Rectal smooth muscle tissue (tissue), 1 donor: ENCODE measurements at regions not wholly inside any gene's neighbourhood (a gene's known extent, or its start where the extent isn't known, plus 50 kb on each side); places are given as distances from the start of the nearest gene placed in this dataset.

ENCODE experiments used
- H3K27ac ChIP-seq: one replicate; pipeline ENCODE4 v1.7.0; 2013; ENCODE audit warnings: low read depth, low read length, inconsistent platforms
- H3K27me3 ChIP-seq: one replicate; pipeline ENCODE4 v1.7.0; 2013; ENCODE audit warnings: low read length; ENCODE audit not compliant: control insufficient read depth, insufficient read depth
- H3K36me3 ChIP-seq: one replicate; pipeline ENCODE4 v1.7.0; 2013; ENCODE audit warnings: low read length; ENCODE audit not compliant: control insufficient read depth, insufficient read depth
- H3K4me1 ChIP-seq: one replicate; pipeline ENCODE4 v1.7.0; 2013; ENCODE audit warnings: low read length; ENCODE audit not compliant: control insufficient read depth, insufficient read depth
- H3K4me3 ChIP-seq: one replicate; pipeline ENCODE4 v1.7.0; 2013; ENCODE audit warnings: low read length
- H3K9ac ChIP-seq: one replicate; pipeline ENCODE4 v1.7.0; 2013; ENCODE audit warnings: low read length

DNA sequence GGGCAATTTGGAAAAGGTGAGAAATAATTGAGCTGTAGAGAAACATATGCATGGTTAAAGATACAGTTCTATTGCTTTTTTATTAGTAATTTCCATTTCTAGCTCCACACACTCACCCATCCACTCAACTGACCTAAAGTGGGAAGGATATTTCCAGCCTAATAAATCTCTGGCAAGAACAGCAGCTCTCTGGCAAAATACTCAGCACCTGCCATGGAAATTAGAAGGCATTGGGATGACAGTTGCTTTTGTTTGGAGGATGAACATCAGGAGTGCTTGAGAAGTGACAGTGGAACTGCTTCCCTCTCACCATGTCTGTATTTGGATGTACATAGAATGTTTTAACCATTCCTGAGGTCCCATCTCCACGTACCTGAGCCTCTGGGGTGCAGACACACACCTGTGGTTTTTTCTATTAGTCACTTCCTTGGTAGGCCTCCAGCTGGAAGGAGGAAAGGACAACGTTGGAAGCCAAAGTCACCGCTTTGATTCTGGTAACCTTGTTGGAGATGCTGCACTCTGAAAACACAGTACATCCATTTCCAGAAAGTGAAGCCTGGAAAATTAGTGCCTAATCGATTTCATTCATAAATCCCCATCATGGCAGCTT, 62.3 kb upstream of the RUNX1 start:
- H3K36me3 ChIP-seq: no peaks in the 10 kb centered on the region
- no peaks in the 10 kb centered on the region for H3K4me1 ChIP-seq
- no peak overlapping the region for H3K27ac ChIP-seq
- no peaks in the 10 kb centered on the region for H3K27me3 ChIP-seq
- H3K4me3 ChIP-seq: no peak overlapping the region
- no peak overlapping the region for H3K9ac ChIP-seq

DNA sequence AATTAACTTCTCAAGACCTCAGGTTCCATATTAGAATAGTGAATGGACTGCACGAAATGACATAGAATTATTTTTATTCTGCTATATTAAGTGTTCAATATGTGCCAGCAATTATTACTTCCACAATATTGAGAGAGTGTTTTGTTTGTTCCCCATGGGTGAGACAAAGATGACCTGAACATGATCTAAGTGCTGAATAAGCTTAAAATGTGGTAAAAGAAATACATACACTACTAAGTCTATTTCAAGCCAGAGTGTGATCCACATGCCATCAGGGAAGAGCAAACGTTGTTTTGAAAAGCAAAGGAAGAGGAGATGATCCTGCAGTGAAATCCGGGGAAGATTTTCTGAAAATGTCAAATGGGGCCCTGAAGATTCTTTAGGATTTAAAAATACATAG, 59.8 kb upstream of the RUNX1 start:
- Histone ChIP-seq H3K9ac (no peak overlapping the region), H3K4me1 (no peaks in the 10 kb centered on the region), H3K4me3 (no peak overlapping the region), H3K36me3 (no peaks in the 10 kb centered on the region), H3K27me3 (no peaks in the 10 kb centered on the region), H3K27ac (no peak overlapping the region)

DNA sequence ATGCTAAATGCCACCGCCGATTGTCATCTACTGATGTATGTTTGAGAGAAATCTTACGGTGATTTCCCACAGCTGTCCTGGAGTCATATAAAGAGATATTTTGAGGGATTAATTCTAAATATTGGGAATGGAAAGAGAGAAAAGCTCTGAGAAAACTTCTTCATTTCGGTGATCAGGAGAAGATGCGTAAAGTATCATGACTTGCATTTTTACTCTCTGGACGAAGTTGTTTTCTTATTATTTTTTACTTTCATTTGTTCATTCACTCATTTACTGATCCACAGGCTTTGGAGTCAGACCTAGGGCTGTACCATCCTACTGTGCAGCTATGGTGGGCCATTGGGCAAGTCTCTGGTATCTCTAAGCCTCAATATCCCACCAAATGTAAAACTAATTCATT, 58.4 kb upstream of the RUNX1 start:
- Histone ChIP-seq H3K4me3 (no peak overlapping the region), H3K27ac (no peak overlapping the region), H3K9ac (no peak overlapping the region), H3K36me3 (no peaks in the 10 kb centered on the region), H3K4me1 (no peaks in the 10 kb centered on the region), H3K27me3 (no peaks in the 10 kb centered on the region)

DNA sequence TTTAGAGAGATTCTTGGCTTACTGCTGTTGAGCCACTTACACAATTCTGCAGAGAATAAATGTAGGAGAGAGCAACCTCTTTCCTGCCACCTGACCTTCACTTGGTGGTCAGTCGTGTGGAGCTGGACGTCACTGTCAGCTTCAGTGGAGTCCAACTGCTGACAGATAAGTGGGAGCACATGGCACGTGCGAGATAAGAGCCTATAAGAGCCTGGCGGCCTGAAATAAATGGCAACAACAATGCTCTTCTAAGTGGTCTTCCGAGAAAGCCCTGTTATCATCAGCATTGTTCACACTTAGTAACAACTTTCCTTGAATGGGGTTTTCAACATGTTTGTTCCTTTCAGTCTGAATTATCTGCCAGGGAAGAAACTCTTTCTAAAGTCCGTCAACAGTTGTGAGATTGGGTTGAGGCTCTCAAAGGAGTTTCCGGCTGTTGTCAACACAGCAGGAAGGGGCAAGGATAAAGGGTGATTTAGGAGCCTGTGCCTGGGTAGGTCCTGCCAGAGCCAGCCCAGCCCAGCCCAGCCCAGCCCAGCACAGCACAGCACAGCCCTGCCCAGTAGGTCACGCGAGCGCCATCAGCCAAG, 57.2 kb upstream of the RUNX1 start:
- Histone ChIP-seq H3K4me1 (no peaks in the 10 kb centered on the region), H3K27ac (no peak overlapping the region), H3K4me3 (no peak overlapping the region), H3K36me3 (no peaks in the 10 kb centered on the region), H3K9ac (no peak overlapping the region), H3K27me3 (no peaks in the 10 kb centered on the region)

DNA sequence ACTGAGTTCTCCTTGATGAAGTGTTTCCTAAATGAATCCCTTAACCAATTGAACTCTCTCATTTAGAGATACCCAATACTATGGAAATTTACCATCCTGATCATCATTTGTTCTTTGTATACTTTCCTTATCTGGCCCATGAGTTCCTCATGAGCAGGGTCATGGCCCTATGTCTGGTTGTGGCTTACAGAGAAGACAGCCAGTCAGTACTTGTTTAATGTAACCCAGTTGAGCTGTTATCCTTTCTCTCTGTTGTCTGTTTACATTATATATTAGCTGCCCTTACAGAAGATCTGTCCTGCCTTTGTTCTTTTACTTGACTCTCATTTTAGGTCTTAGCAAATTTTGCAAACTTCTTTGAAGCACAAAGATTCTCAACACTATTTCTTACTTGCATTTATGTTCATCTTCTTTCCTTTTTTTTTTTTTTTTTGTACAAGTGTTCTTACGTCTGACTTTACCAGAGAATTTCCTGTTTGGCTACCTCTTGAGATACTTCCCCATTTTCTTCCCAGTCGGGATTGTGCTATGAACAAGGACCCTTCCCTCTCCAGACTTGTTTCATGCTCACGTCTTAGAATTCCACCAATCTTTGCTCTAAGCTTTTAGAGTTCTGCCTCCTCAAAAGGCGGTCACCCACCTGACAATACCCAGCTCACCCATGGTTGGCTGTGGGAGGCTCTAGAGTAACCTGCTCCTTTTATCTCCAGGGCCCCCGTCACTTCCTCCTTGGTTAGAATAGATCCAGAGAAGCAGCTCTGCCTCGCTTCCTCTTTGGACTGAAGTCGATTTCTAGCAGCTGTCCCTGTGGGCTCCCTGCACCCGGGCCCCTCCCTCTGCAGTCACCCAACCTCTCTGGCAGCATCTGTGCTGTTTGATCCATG, 53.6 kb upstream of the RUNX1 start:
- H3K36me3 ChIP-seq: no peaks in the 10 kb centered on the region
- no peaks in the 10 kb centered on the region for H3K27me3 ChIP-seq
- H3K27ac ChIP-seq: no peak overlapping the region
- no peak overlapping the region for H3K9ac ChIP-seq
- H3K4me1 ChIP-seq: no peaks in the 10 kb centered on the region
- no peak overlapping the region for H3K4me3 ChIP-seq

DNA sequence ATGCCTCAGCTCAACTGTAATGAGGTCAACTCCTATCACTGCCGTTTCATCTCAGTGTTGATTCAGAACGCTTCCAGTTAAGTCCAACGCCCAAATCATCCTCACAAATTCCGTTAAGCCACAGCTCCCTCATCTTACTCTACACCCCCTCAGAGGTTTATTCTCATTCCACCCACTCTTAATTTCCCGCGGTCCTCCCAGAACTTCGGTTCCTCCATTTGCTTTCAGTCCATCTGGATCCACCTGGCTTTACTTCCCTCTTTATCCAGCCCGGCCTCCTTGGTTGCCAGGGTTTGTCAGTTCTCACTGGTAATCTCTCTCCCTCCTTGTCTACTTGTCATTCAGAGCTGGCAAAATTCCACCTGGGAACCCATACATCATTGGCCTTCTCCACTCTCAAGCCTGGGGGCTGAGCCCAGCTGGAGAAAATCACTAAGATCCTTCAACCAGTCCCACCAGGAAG, 51.3 kb upstream of the RUNX1 start:
- Histone ChIP-seq H3K27me3 (no peaks in the 10 kb centered on the region), H3K36me3 (no peaks in the 10 kb centered on the region), H3K4me1 (no peaks in the 10 kb centered on the region), H3K4me3 (no peak overlapping the region), H3K27ac (no peak overlapping the region), H3K9ac (no peak overlapping the region)

DNA sequence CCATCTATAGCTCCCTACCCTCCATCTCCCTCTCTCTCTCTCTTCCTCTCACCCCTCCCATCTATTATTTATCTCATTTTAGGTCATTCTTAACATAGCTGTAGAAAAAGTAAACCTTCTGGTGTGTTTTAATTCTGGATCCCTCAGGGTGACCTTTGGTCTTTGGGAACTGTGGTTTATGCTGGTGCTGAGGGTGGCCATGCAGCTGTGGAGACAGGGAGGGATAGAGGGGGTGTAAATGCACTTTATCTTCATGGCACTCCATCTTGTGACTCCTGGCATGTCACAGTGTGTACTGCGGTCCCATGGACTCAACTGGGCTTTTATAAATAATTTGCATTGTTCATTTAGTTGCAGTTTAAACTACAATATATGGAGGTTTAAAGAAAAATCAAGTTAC, 50.2 kb upstream of the RUNX1 start:
- Histone ChIP-seq H3K36me3 (no peaks in the 10 kb centered on the region), H3K9ac (no peak overlapping the region), H3K27ac (no peak overlapping the region), H3K4me3 (no peak overlapping the region), H3K4me1 (no peaks in the 10 kb centered on the region), H3K27me3 (no peaks in the 10 kb centered on the region)
